ENCODE measurements at regions not wholly inside any gene's neighbourhood (a gene's known extent, or its start where the extent isn't known, plus 50 kb on each side); places are given as distances from the start of the nearest gene placed in this dataset.

DNA sequence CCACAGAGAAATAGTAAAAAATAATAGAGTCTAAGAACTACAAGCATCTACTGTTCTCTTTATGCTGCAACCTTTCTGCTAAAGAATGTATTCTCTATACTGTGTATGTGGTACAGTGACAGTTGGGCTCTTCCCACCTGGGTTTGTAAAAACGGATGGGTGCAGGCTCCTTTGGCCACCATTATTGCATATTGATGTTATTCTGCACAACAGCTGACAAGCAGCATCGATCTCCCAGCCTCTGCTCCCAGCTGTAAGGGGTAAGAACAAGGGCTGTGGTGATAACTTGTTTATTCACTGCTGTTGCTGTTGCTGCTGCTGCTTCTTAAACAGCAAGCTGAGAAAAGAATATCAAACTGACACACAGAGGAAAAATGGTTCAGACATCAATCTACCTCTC is 56.1 kb downstream of the KCNRG start:
- H3K4me1 ChIP-seq (ENCODE audit: control insufficient read depth in 1 of 2, insufficient read depth in 2 of 2, low read length in 2 of 2), result peaks cover 0 to 2% of the 10 kb centered on the region in 2 donors
- WGBS, 2 donors, result 8 to 14% methylated on average over 2 of the region's 2 CpGs
- H3K27me3 ChIP-seq (ENCODE audit: control insufficient read depth in 1 of 2, insufficient read depth in 2 of 2, low read length in 1 of 2), result no peaks in the 10 kb centered on the region
- DNase-seq (no peak), ATAC-seq (ENCODE audit: low FRiP score) (no peak)
- H3K36me3 ChIP-seq (ENCODE audit: control insufficient read depth in 1 of 2, insufficient read depth in 2 of 2, low read length in 1 of 2), result peaks cover 0 to 3% of the 10 kb centered on the region in 2 donors
- H3K27ac ChIP-seq (ENCODE audit: low read depth in 1 of 2, low read length in 2 of 2), result peak overlapping the region; percentile 74 to 82
- H3K4me3 ChIP-seq (ENCODE audit: low read length in 2 of 2), result peak overlapping the region; percentile 67 to 69
- H3K9me3 ChIP-seq (ENCODE audit: control insufficient read depth, low read length), result no peaks in the 10 kb centered on the region
- intact Hi-C loops (cut with DNase I), result loop anchor here in 1 of 2 donors (2.0 kb wide), 1 partner anchor 75 kb away; the partner anchor contains the start of gene TRIM13

- H3K9me3 ChIP-seq (ENCODE audit: control insufficient read depth, low read length), result no peaks in the 10 kb centered on the region
- H3K4me1 ChIP-seq (ENCODE audit: control insufficient read depth in 1 of 2, insufficient read depth in 2 of 2, low read length in 2 of 2), result peaks cover 0 to 2% of the 10 kb centered on the region in 2 donors
- no peak overlapping the region for H3K27ac ChIP-seq (ENCODE audit: low read depth in 1 of 2, low read length in 2 of 2)
- H3K36me3 ChIP-seq (ENCODE audit: control insufficient read depth in 1 of 2, insufficient read depth in 2 of 2, low read length in 1 of 2), result no peaks in the 10 kb centered on the region
- no peaks in the 10 kb centered on the region for H3K27me3 ChIP-seq (ENCODE audit: control insufficient read depth in 1 of 2, insufficient read depth in 2 of 2, low read length in 1 of 2)
- no peak for ATAC-seq (ENCODE audit: low FRiP score)
- intact Hi-C loops (cut with DNase I), result no loop called here
- no peak overlapping the region for H3K4me3 ChIP-seq (ENCODE audit: low read length in 2 of 2)
- no peak for DNase-seq
These were observed 57.4 kb downstream of the KCNRG start for GRCh38 chr13:50072676-50073075.

GRCh38 chr13:50073340-50073739 is 58.1 kb downstream of the KCNRG start:
- H3K27me3 ChIP-seq (ENCODE audit: control insufficient read depth in 1 of 2, insufficient read depth in 2 of 2, low read length in 1 of 2), result no peaks in the 10 kb centered on the region
- no peak for ATAC-seq (ENCODE audit: low FRiP score)
- no peak overlapping the region for H3K27ac ChIP-seq (ENCODE audit: low read depth in 1 of 2, low read length in 2 of 2)
- no peaks in the 10 kb centered on the region for H3K36me3 ChIP-seq (ENCODE audit: control insufficient read depth in 1 of 2, insufficient read depth in 2 of 2, low read length in 1 of 2)
- no peaks in the 10 kb centered on the region for H3K9me3 ChIP-seq (ENCODE audit: control insufficient read depth, low read length)
- 26 to 32% methylated on average over 1 of the region's 1 CpG for WGBS, 2 donors
- H3K4me3 ChIP-seq (ENCODE audit: low read length in 2 of 2), result no peak overlapping the region
- peaks cover 0 to 2% of the 10 kb centered on the region in 2 donors for H3K4me1 ChIP-seq (ENCODE audit: control insufficient read depth in 1 of 2, insufficient read depth in 2 of 2, low read length in 2 of 2)
- intact Hi-C loops (cut with DNase I), result no loop called here
- DNase-seq, result no peak

GRCh38 chr13:50074843-50075242 is 59.6 kb downstream of the KCNRG start:
- H3K4me1 ChIP-seq (ENCODE audit: control insufficient read depth in 1 of 2, insufficient read depth in 2 of 2, low read length in 2 of 2), result peaks cover 0 to 2% of the 10 kb centered on the region in 2 donors

GRCh38 chr13:50075619-50076097 is 60.4 kb downstream of the KCNRG start:
- 28 to 37% methylated on average over 3 of the region's 3 CpGs for WGBS, 2 donors
- Histone ChIP-seq H3K9me3 (ENCODE audit: control insufficient read depth, low read length) (no peaks in the 10 kb centered on the region), H3K36me3 (ENCODE audit: control insufficient read depth in 1 of 2, insufficient read depth in 2 of 2, low read length in 1 of 2) (no peaks in the 10 kb centered on the region), H3K27me3 (ENCODE audit: control insufficient read depth in 1 of 2, insufficient read depth in 2 of 2, low read length in 1 of 2) (no peaks in the 10 kb centered on the region), H3K4me3 (ENCODE audit: low read length in 2 of 2) (peak overlapping the region in 1 of 2 donors; percentile 36), H3K27ac (ENCODE audit: low read depth in 1 of 2, low read length in 2 of 2) (peak overlapping the region in 1 of 2 donors; percentile 69), H3K4me1 (ENCODE audit: control insufficient read depth in 1 of 2, insufficient read depth in 2 of 2, low read length in 2 of 2) (peaks cover 0 to 2% of the 10 kb centered on the region in 2 donors)
- no peak for DNase-seq
- no peak for ATAC-seq (ENCODE audit: low FRiP score)
- intact Hi-C loops (cut with DNase I), result no loop called here

More at GRCh38 chr13:50074843-50075242, 59.6 kb downstream of the KCNRG start:
- 60 to 64% methylated on average over 1 of the region's 1 CpG for WGBS, 2 donors
- Histone ChIP-seq H3K9me3 (ENCODE audit: control insufficient read depth, low read length) (no peaks in the 10 kb centered on the region), H3K4me3 (ENCODE audit: low read length in 2 of 2) (peak overlapping the region in 1 of 2 donors; percentile 41), H3K27ac (ENCODE audit: low read depth in 1 of 2, low read length in 2 of 2) (no peak overlapping the region), H3K27me3 (ENCODE audit: control insufficient read depth in 1 of 2, insufficient read depth in 2 of 2, low read length in 1 of 2) (no peaks in the 10 kb centered on the region), H3K36me3 (ENCODE audit: control insufficient read depth in 1 of 2, insufficient read depth in 2 of 2, low read length in 1 of 2) (no peaks in the 10 kb centered on the region)
- ATAC-seq (ENCODE audit: low FRiP score) (no peak), DNase-seq (no peak)
- intact Hi-C loops (cut with DNase I), result no loop called here

GRCh38 chr13:50077431-50077830 is 62.2 kb downstream of the KCNRG start:
- Histone ChIP-seq H3K27ac (ENCODE audit: low read depth in 1 of 2, low read length in 2 of 2) (no peak overlapping the region), H3K27me3 (ENCODE audit: control insufficient read depth in 1 of 2, insufficient read depth in 2 of 2, low read length in 1 of 2) (no peaks in the 10 kb centered on the region), H3K4me1 (ENCODE audit: control insufficient read depth in 1 of 2, insufficient read depth in 2 of 2, low read length in 2 of 2) (no peaks in the 10 kb centered on the region), H3K4me3 (ENCODE audit: low read length in 2 of 2) (no peak overlapping the region), H3K36me3 (ENCODE audit: control insufficient read depth in 1 of 2, insufficient read depth in 2 of 2, low read length in 1 of 2) (no peaks in the 10 kb centered on the region), H3K9me3 (ENCODE audit: control insufficient read depth, low read length) (no peaks in the 10 kb centered on the region)
- ATAC-seq (ENCODE audit: low FRiP score) (no peak), DNase-seq (no peak)
- 4 to 11% methylated on average over 1 of the region's 1 CpG for WGBS, 2 donors
- intact Hi-C loops (cut with DNase I), result no loop called here

DNA sequence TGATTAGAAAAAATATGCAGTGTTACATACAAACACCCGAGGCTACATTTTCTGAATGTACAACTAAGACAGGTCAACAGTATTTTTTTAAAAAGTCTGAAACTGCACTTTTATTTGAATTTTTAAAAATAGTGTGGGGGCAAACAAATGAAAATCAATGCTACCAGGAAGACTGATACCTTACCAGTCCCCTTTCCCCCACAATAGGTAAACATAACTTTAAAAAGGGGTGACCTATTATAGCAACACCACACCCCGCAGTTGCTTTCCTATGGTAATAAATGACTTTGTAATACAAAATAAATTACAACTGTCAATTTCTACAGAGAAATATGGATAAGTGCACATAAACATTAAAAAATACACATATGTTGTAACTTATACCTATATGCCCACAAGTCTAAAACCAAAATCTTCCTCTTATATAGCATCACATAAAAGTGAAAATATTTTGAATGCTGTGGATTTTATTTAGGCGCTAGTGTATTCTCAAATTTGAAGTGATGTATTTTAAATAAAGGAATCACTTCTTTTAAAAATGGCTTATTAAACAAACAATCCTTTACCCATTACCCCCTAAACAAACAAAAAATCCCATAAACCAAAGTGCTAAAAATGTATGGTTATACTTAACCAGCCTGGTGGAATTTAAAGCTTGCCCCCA is 63.1 kb downstream of the KCNRG start:
- no peak for DNase-seq
- intact Hi-C loops (cut with DNase I), result no loop called here
- no peak for ATAC-seq (ENCODE audit: low FRiP score)
- Histone ChIP-seq H3K4me3 (ENCODE audit: low read length in 2 of 2) (peak overlapping the region; percentile 47 to 49), H3K4me1 (ENCODE audit: control insufficient read depth in 1 of 2, insufficient read depth in 2 of 2, low read length in 2 of 2) (no peaks in the 10 kb centered on the region), H3K36me3 (ENCODE audit: control insufficient read depth in 1 of 2, insufficient read depth in 2 of 2, low read length in 1 of 2) (no peaks in the 10 kb centered on the region), H3K27ac (ENCODE audit: low read depth in 1 of 2, low read length in 2 of 2) (peak overlapping the region in 1 of 2 donors; percentile 88), H3K27me3 (ENCODE audit: control insufficient read depth in 1 of 2, insufficient read depth in 2 of 2, low read length in 1 of 2) (no peaks in the 10 kb centered on the region), H3K9me3 (ENCODE audit: control insufficient read depth, low read length) (no peaks in the 10 kb centered on the region)
- WGBS, 2 donors, result 26 to 38% methylated on average over 3 of the region's 3 CpGs

DNA sequence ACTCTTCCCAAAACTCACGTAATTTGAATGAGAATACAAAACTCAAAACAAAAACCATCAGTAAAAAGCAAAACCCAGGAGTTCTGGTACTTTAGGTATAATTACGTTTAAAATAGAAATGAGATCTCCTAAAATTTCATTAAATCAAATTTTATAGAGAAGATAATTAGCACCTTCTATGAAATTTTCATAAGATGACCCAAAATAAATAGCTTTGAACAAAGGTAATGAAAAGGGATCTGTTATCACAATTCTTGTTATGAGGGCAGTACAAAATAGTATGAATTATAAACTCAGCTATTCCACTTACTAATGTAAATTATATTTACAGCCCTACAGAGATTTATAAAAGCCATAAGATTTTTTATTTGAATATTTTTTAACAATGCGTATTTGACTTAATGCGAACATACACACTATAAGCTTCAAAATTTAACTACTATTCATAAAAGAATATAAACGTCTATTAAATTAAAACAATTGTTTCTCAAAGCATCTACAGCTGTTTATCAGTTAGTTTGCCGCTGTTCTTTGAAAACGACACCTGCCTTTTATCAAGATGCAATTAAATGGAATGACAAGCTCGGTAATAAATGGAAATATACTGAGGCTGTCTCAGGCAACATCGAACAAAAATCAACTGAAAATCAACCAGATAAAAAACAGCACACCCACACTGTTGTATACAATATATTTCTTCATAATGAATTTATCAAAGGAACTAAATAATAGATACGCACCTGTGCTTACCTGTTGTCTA is 63.8 kb downstream of the KCNRG start:
- WGBS, 2 donors, result 6 to 7% methylated on average over 10 of the region's 10 CpGs
- no peaks in the 10 kb centered on the region for H3K4me1 ChIP-seq (ENCODE audit: control insufficient read depth in 1 of 2, insufficient read depth in 2 of 2, low read length in 2 of 2)
- peak overlapping the region; percentile 49 to 75 for H3K4me3 ChIP-seq (ENCODE audit: low read length in 2 of 2)
- intact Hi-C loops (cut with DNase I), result no loop called here
- ATAC-seq (ENCODE audit: low FRiP score) (no peak), DNase-seq (no peak)
- H3K9me3 ChIP-seq (ENCODE audit: control insufficient read depth, low read length), result no peaks in the 10 kb centered on the region
- H3K27ac ChIP-seq (ENCODE audit: low read depth in 1 of 2, low read length in 2 of 2), result peak overlapping the region in 1 of 2 donors; percentile 33
- H3K36me3 ChIP-seq (ENCODE audit: control insufficient read depth in 1 of 2, insufficient read depth in 2 of 2, low read length in 1 of 2), result no peaks in the 10 kb centered on the region
- H3K27me3 ChIP-seq (ENCODE audit: control insufficient read depth in 1 of 2, insufficient read depth in 2 of 2, low read length in 1 of 2), result no peaks in the 10 kb centered on the region
